ENCODE measurements at regions not wholly inside any gene's neighbourhood (a gene's known extent, or its start where the extent isn't known, plus 50 kb on each side); places are given as distances from the start of the nearest gene placed in this dataset.
"Not testable (repeated sequence)": the region's sequence is repeated elsewhere in the genome, so short reads cannot be mapped to it uniquely, and the experiment has no call there.

DNA sequence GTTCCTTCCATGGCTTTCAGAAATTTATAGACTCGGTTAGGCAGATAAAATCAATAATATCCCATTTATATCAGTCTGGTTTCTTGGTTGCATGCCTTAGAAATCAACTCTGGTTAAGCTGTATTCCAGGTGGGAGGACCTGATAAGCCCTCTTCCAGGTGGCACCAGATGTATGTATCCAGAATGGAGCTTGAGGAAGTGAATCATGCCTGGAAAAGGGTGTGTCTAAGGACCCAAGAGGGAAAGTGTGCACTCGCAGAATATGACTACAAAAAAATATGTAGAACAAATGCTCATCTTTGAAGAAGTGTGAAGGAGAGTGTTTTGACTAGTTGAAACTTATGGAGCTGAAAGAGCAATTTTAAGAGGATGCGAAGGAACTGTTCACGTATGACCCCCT is 184.5 kb upstream of the IRF2BP2 start:
- not testable (repeated sequence) for H3K9me3 ChIP-seq (ENCODE audit: low read length); H4K20me1 ChIP-seq (ENCODE audit: insufficient read depth, low read depth, low read length); H3K27ac ChIP-seq (ENCODE audit: low read length); H3K4me2 ChIP-seq (ENCODE audit: low read depth, low read length, poor library complexity, severe bottlenecking); DNase-seq; H2AFZ ChIP-seq (ENCODE audit: low read length); H3K4me1 ChIP-seq (ENCODE audit: low read length); H3K9me2 ChIP-seq (replicated peaks; ENCODE audit: insufficient read depth, low read length); H3K79me2 ChIP-seq (ENCODE audit: low read length); H3K36me3 ChIP-seq (ENCODE audit: insufficient read depth, low read length); H3K27me3 ChIP-seq (ENCODE audit: low read length); H3K4me3 ChIP-seq (ENCODE audit: low read length); H3K9ac ChIP-seq (ENCODE audit: low read length)

DNA sequence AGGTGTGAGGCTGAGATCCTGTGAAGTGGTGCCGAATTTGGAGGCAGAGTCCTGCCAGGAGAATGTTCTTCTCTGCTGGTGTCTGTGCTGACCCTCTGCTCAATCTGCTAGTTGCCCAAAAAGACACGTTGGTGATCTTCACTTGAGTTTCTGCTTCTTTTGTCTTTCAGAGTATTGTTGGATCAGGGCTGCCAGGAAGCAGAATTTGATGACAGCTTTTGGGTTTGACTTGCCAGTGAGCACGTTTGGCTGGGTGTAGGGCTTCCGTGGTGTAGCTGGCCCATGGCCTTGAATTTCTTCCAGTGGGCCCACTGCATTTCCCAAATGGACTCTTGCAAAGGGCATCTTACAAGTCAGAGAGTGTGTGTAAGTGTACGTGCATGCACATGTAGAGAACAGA is 183.9 kb upstream of the IRF2BP2 start:
- not testable (repeated sequence) for H3K27me3 ChIP-seq (ENCODE audit: low read length); DNase-seq; H3K4me1 ChIP-seq (ENCODE audit: low read length); H3K79me2 ChIP-seq (ENCODE audit: low read length); H3K27ac ChIP-seq (ENCODE audit: low read length); H3K9me2 ChIP-seq (replicated peaks; ENCODE audit: insufficient read depth, low read length); H3K9me3 ChIP-seq (ENCODE audit: low read length); H3K4me3 ChIP-seq (ENCODE audit: low read length); H3K36me3 ChIP-seq (ENCODE audit: insufficient read depth, low read length); H4K20me1 ChIP-seq (ENCODE audit: insufficient read depth, low read depth, low read length); H2AFZ ChIP-seq (ENCODE audit: low read length); H3K9ac ChIP-seq (ENCODE audit: low read length); H3K4me2 ChIP-seq (ENCODE audit: low read depth, low read length, poor library complexity, severe bottlenecking)

DNA sequence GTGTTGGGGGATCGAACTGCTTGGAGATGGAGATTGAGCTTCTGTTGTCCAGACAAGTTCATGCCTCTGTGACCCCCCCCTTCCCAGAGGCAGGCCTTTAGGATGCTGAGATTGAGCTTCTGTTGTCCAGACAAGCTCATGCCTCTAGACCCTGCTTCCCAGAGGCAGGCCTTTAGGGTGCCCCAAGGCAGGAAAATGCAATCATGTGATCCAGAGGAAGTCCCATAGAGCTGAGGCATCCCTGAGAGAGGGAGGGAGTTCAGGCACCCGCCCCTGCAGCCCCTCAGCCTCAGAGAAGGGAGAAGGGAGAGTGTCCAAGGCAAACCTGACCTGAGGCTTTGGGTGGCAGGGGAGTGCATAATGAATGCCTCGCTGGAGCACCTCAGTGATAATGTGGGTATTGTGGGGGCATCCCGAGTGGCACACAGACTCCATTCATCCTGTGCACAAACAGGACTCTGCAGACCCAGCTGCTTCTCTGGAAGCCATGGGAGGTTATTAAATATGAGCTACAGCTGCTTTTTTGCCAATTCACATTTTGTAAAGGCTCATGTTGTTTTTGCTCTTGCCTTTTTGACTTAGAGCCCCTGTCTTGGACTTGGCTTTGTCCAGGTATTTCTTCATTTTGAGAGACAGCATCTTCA is 182.4 kb upstream of the IRF2BP2 start:
- H3K4me3 ChIP-seq (ENCODE audit: low read length); H3K9ac ChIP-seq (ENCODE audit: low read length); H3K79me2 ChIP-seq (ENCODE audit: low read length); H3K27ac ChIP-seq (ENCODE audit: low read length); H3K9me2 ChIP-seq (replicated peaks; ENCODE audit: insufficient read depth, low read length); H3K9me3 ChIP-seq (ENCODE audit: low read length); H3K4me2 ChIP-seq (ENCODE audit: low read depth, low read length, poor library complexity, severe bottlenecking); DNase-seq; H3K36me3 ChIP-seq (ENCODE audit: insufficient read depth, low read length); H3K27me3 ChIP-seq (ENCODE audit: low read length); H2AFZ ChIP-seq (ENCODE audit: low read length); H4K20me1 ChIP-seq (ENCODE audit: insufficient read depth, low read depth, low read length); H3K4me1 ChIP-seq (ENCODE audit: low read length): not testable (repeated sequence)

DNA sequence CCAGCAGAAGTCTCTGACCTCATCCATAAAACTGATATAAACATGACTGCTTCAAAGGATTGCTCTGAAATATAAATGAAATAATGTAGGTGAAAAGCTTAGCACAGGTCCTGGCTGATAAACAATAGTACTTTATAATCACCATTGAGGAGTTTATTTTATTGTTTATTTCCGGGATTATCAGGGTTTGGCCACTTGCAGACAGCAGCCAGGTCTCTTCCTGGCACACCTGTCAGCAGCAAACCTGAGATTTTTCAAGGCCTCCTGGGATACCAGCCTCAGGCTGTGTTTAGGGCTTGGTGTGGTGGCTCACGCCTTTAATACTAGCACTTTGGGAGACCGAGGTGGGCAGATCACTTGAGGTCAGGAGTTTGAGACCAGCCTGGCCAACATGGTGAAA is 181.6 kb upstream of the IRF2BP2 start:
- not testable (repeated sequence) for H3K27me3 ChIP-seq (ENCODE audit: low read length); H3K9me2 ChIP-seq (replicated peaks; ENCODE audit: insufficient read depth, low read length); H3K4me3 ChIP-seq (ENCODE audit: low read length); H3K27ac ChIP-seq (ENCODE audit: low read length); H3K4me1 ChIP-seq (ENCODE audit: low read length); H3K36me3 ChIP-seq (ENCODE audit: insufficient read depth, low read length); H2AFZ ChIP-seq (ENCODE audit: low read length); H3K4me2 ChIP-seq (ENCODE audit: low read depth, low read length, poor library complexity, severe bottlenecking); H3K79me2 ChIP-seq (ENCODE audit: low read length); H3K9ac ChIP-seq (ENCODE audit: low read length); H4K20me1 ChIP-seq (ENCODE audit: insufficient read depth, low read depth, low read length); H3K9me3 ChIP-seq (ENCODE audit: low read length); DNase-seq

DNA sequence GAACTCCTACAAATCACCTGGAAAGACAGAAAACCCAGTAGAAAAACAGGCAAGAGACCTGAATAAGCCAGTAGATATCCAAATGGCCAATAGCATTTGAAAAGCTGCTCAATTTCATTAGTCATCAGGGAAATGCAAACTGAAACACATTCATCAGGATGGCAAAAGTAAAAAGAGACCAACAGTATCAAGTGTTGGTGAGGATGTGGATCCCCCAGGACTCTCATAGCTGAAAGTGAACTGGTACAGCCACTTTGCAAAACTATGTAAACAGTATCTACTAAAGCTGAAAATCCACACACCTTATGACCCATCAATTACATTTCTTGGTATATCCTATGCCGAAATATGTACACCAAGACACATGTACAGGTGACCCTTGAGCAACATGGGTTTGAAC is 180.4 kb upstream of the IRF2BP2 start:
- H3K9me2 ChIP-seq (replicated peaks; ENCODE audit: insufficient read depth, low read length); H3K4me2 ChIP-seq (ENCODE audit: low read depth, low read length, poor library complexity, severe bottlenecking); H3K4me3 ChIP-seq (ENCODE audit: low read length); H4K20me1 ChIP-seq (ENCODE audit: insufficient read depth, low read depth, low read length); H3K4me1 ChIP-seq (ENCODE audit: low read length); DNase-seq; H3K36me3 ChIP-seq (ENCODE audit: insufficient read depth, low read length); H3K9ac ChIP-seq (ENCODE audit: low read length); H3K79me2 ChIP-seq (ENCODE audit: low read length); H3K27me3 ChIP-seq (ENCODE audit: low read length); H3K9me3 ChIP-seq (ENCODE audit: low read length); H3K27ac ChIP-seq (ENCODE audit: low read length); H2AFZ ChIP-seq (ENCODE audit: low read length): not testable (repeated sequence)

DNA sequence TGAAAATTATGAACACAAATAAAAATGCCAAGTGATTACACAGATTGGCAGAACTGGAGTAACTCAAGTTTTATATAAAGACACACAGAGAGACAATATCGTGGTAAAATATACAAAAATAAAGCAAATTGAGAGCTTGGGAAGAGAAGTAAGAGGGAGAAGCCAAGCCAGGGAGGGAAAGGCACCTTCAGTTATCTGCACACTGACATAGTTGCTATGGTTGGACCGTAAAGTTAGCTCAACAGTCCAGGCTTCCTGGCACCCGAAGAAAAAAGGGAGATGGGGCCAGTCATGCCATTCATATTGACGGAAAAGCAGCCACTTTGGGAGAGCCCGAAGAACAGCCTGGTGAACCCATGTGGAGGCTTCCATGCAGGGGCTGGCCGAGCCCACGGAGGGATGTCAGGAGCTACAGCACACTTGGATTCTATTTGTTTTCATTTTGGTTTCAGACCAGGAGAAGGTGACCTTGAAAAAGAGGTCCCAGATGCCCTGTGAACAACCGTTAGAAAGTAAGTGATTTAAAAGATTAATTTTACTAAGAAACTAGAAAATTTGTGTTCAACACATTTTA is 177.1 kb upstream of the IRF2BP2 start:
- H3K9me2 ChIP-seq (replicated peaks; ENCODE audit: insufficient read depth, low read length) = not testable (repeated sequence)

DNA sequence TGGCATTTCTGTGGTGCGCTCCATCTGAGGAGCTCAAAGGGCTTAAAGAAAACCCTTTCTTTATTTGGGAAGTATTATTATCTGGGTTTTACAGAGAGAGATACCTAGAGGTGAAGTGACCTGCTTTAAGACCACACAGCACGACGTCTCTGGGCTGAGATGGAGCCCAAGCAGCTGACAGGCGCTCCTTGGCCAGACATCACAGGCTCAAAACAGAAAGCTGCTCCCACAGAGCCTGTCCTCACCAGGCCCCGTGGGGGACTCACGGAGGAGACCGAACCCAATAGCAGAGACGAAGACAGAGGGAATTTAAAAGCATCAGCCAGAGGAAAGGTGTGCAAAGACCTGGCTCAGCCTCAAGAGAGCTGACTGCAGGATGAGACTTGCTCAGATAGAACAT is 175.9 kb upstream of the IRF2BP2 start:
- H3K36me3 ChIP-seq (ENCODE audit: insufficient read depth, low read length); H3K4me2 ChIP-seq (ENCODE audit: low read depth, low read length, poor library complexity, severe bottlenecking); H3K79me2 ChIP-seq (ENCODE audit: low read length); H3K4me3 ChIP-seq (ENCODE audit: low read length); H3K27ac ChIP-seq (ENCODE audit: low read length); H3K9me2 ChIP-seq (replicated peaks; ENCODE audit: insufficient read depth, low read length); H3K27me3 ChIP-seq (ENCODE audit: low read length); H2AFZ ChIP-seq (ENCODE audit: low read length); H4K20me1 ChIP-seq (ENCODE audit: insufficient read depth, low read depth, low read length); H3K9ac ChIP-seq (ENCODE audit: low read length); DNase-seq; H3K9me3 ChIP-seq (ENCODE audit: low read length); H3K4me1 ChIP-seq (ENCODE audit: low read length): not testable (repeated sequence)

More for the DNA sequence above, 177.1 kb upstream of the IRF2BP2 start:
- not testable (repeated sequence) for H3K4me1 ChIP-seq (ENCODE audit: low read length); H3K27ac ChIP-seq (ENCODE audit: low read length); H3K4me2 ChIP-seq (ENCODE audit: low read depth, low read length, poor library complexity, severe bottlenecking); H3K36me3 ChIP-seq (ENCODE audit: insufficient read depth, low read length); H3K9me3 ChIP-seq (ENCODE audit: low read length); H3K4me3 ChIP-seq (ENCODE audit: low read length); H4K20me1 ChIP-seq (ENCODE audit: insufficient read depth, low read depth, low read length); H3K79me2 ChIP-seq (ENCODE audit: low read length); H2AFZ ChIP-seq (ENCODE audit: low read length); DNase-seq; H3K27me3 ChIP-seq (ENCODE audit: low read length); H3K9ac ChIP-seq (ENCODE audit: low read length)

DNA sequence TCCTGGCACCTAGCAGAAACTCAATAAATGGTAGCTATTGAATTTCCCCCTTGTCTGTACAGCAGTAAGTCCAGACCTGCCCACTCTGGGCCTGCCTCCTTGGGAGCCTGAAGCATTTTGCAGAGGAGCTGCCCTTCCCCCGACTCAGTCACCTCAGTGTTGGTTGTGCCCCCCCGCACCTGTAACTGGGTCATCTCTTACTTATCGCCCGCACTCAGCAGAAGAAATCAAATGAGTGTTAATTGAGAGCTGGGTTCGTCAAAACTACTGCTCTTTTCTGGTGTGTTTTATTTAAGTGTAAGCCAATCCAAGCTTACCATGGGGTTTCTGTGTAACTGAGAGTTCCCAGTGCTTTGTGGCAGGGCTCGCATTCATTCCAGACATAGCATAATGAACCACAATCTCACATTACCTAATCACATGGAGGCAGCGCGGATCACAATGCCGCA is 175.5 kb upstream of the IRF2BP2 start:
- not testable (repeated sequence) for H4K20me1 ChIP-seq (ENCODE audit: insufficient read depth, low read depth, low read length); H3K27ac ChIP-seq (ENCODE audit: low read length); H3K9me3 ChIP-seq (ENCODE audit: low read length); H2AFZ ChIP-seq (ENCODE audit: low read length); H3K4me2 ChIP-seq (ENCODE audit: low read depth, low read length, poor library complexity, severe bottlenecking); H3K27me3 ChIP-seq (ENCODE audit: low read length); H3K9ac ChIP-seq (ENCODE audit: low read length); H3K9me2 ChIP-seq (replicated peaks; ENCODE audit: insufficient read depth, low read length); H3K4me1 ChIP-seq (ENCODE audit: low read length); DNase-seq; H3K79me2 ChIP-seq (ENCODE audit: low read length); H3K4me3 ChIP-seq (ENCODE audit: low read length); H3K36me3 ChIP-seq (ENCODE audit: insufficient read depth, low read length)

DNA sequence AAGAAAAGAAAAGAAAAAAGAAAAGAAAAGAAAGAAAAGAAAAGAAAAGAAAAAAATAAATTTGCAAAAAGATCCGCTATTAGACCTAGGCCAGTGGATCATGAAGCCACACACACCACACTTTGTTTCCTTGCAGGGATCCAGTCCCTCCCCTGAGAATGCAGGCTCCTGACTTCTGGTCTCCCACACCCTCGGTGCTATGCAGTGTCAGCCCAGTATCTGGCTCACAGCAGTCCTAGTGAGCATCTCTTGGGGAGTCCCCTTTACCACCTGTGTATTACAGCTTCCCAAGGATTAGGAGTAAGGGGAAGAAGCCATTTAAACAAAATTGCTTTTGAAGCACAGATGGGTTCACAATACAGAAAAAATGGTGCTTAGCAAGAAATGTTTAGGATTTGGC is 174.1 kb upstream of the IRF2BP2 start:
- H3K9me3 ChIP-seq (ENCODE audit: low read length); H3K9ac ChIP-seq (ENCODE audit: low read length); DNase-seq: not testable (repeated sequence)

More for the DNA sequence above, 174.1 kb upstream of the IRF2BP2 start:
- H3K4me3 ChIP-seq (ENCODE audit: low read length); H3K27me3 ChIP-seq (ENCODE audit: low read length); H3K4me2 ChIP-seq (ENCODE audit: low read depth, low read length, poor library complexity, severe bottlenecking); H3K27ac ChIP-seq (ENCODE audit: low read length); H3K9me2 ChIP-seq (replicated peaks; ENCODE audit: insufficient read depth, low read length); H2AFZ ChIP-seq (ENCODE audit: low read length); H4K20me1 ChIP-seq (ENCODE audit: insufficient read depth, low read depth, low read length); H3K4me1 ChIP-seq (ENCODE audit: low read length); H3K36me3 ChIP-seq (ENCODE audit: insufficient read depth, low read length); H3K79me2 ChIP-seq (ENCODE audit: low read length): not testable (repeated sequence)

All from Karpas-422 (cell line).